Right lobe of liver (tissue), 6 donors: ENCODE measurements at regions not wholly inside any gene's neighbourhood (a gene's known extent, or its start where the extent isn't known, plus 50 kb on each side); places are given as distances from the start of the nearest gene placed in this dataset.

Experiments
- ATAC-seq, 4 donors: fragments of 200-7000 bp; cut with Tn5 transposase; one replicate each; pipeline ENCODE4 v1.9.1; 2020; ENCODE audit warnings: mild to moderate bottlenecking in 4 of 4, moderate library complexity in 4 of 4
- DNase-seq, 3 donors: peaks; one replicate each; pipeline ENCODE4 v3.0.0-alpha.2; 2020
- H3K27ac ChIP-seq, 3 donors: fragments of 200-600 bp; one replicate each; pipeline ENCODE4 v1.8.0; 2022
- H3K27me3 ChIP-seq, 2 donors: fragments of 200-600 bp; one replicate each; pipeline ENCODE4 v1.8.0; 2022
- H3K36me3 ChIP-seq, 4 donors: fragments of 200-600 bp; sonication (generic) in 1 of 4; one replicate each; pipeline versions ENCODE4 v1.5.1 to v1.8.0; 2017 to 2022; ENCODE audit warnings: control low read depth in 1 of 4
- H3K4me1 ChIP-seq, 4 donors: fragments of 200-600 bp; sonication (generic) in 1 of 4; one replicate each; pipeline versions ENCODE4 v1.5.1 to v1.8.0; 2017 to 2022; ENCODE audit warnings: control low read depth in 1 of 4
- H3K4me3 ChIP-seq, 3 donors: fragments of 200-600 bp; one replicate each; pipeline ENCODE4 v1.8.0; 2022
- H3K9me3 ChIP-seq, 4 donors: fragments of 200-600 bp; sonication (generic) in 1 of 4; one replicate each; pipeline versions ENCODE4 v1.5.1 to v1.8.0; 2017 to 2022; ENCODE audit warnings: control low read depth in 1 of 4
- CTCF ChIP-seq, 4 donors: fragments of 200-600 bp in 3 of 4; fragments of 450-650 bp in 1 of 4; IDR thresholded peaks; one replicate each; pipeline versions ENCODE4 v1.5.1 to v1.8.0; 2016 to 2022; ENCODE audit warnings: antibody characterized with exemption in 4 of 4, mild to moderate bottlenecking in 2 of 4
- POLR2A ChIP-seq: fragments of 450-650 bp; IDR thresholded peaks from one replicate; pipeline ENCODE4 v1.6.1; 2017; ENCODE audit warnings: antibody characterized with exemption, mild to moderate bottlenecking
- WGBS: methylation state at CpG from one replicate; pipeline ENCODE4 v1.1.6; 2018; ENCODE audit warnings: low coverage, low lambda C conversion rate; ENCODE audit not compliant: insufficient coverage; ENCODE audit errors: missing lambda C conversion rate; 5-methylcytosine and 5-hydroxymethylcytosine counted together
- intact Hi-C, 2 donors: fragments of 100-400 bp; cut with DNase I; formaldehyde crosslinking; loops; one replicate each; pipeline versions ENCODE4 v1.11.2 to v1.14.1; 2022
- donor health status: DM: no; HTN: yes; CAD: no.
- donor health status: DM: no; HTN: no; CAD: no.
- donor health status: DM: no; HTN: no; CAD: no.
- donor health status: DM: no; HTN: yes; CAD: no.
- donor health status: DM: no; HTN: yes; CAD: no.

GRCh38 chr4:40698733-40699132 lies 51.0 kb upstream of the NSUN7 start:
- intact Hi-C loops = no loop called here
- ATAC-seq (peak; percentile 56 to 77 (median 66)), DNase-seq (no peak)
- Histone ChIP-seq H3K27ac (no peak overlapping the region), H3K4me3 (no peak overlapping the region), H3K36me3 (no peaks in the 10 kb centered on the region), H3K27me3 (no peaks in the 10 kb centered on the region), H3K9me3 (no peaks in the 10 kb centered on the region), H3K4me1 (peaks cover 0 to 10% (median 0%) of the 10 kb centered on the region in 4 donors)
- WGBS = 50% methylated on average over 1 of the region's 1 CpG
- TF ChIP-seq CTCF (IDR thresholded peaks at IDR 0.05) (no peak), POLR2A (no peak)

- DNase-seq (no peak), ATAC-seq (no peak)
- intact Hi-C loops = no loop called here
- no peaks in the 10 kb centered on the region for H3K36me3 ChIP-seq
- no peak overlapping the region for H3K4me3 ChIP-seq
- TF ChIP-seq POLR2A (no peak), CTCF (IDR thresholded peaks at IDR 0.05) (no peak)
- no peak overlapping the region for H3K27ac ChIP-seq
- no peaks in the 10 kb centered on the region for H3K27me3 ChIP-seq
- no peaks in the 10 kb centered on the region for H3K9me3 ChIP-seq
- WGBS = 83% methylated on average over 4 of the region's 5 CpGs
- peaks cover 0 to 10% (median 0%) of the 10 kb centered on the region in 4 donors for H3K4me1 ChIP-seq
Observed at GRCh38 chr4:40699648-40700047, 50.1 kb upstream of the NSUN7 start.
